GM18498 (cell line): ENCODE measurements at regions not wholly inside any gene's neighbourhood (a gene's known extent, or its start where the extent isn't known, plus 50 kb on each side); places are given as distances from the start of the nearest gene placed in this dataset.

Experiments
- ATAC-seq: cut with Tn5 transposase; IDR thresholded peaks from one replicate; pipeline ENCODE4 v1.9.1; 2021; ENCODE audit warnings: mild to moderate bottlenecking, moderate library complexity; ENCODE audit not compliant: unreplicated experiment

GRCh38 chr13:48840366-48840765 lies 135.3 kb upstream of the FNDC3A start:
- ATAC-seq = no peak

DNA sequence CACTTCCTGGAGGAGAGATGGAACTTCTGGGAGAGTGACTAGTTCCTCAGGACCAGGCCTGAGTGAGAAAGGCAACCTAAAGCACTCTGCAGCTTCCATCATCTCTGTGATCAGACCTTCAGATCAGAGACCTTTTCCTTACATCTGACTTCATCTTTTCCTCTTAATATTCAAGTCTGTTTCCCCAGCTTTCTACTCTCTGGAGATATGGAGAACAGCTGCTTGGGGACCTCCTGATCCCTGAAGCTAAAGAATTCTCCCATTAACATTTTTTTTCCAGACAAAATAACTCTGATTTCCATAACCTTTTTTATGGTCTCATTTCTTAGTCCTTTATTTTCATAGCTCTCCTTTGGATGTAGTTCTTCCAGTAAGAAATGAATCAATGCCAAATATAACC lies 133.4 kb upstream of the FNDC3A start:
- no peak for ATAC-seq

DNA sequence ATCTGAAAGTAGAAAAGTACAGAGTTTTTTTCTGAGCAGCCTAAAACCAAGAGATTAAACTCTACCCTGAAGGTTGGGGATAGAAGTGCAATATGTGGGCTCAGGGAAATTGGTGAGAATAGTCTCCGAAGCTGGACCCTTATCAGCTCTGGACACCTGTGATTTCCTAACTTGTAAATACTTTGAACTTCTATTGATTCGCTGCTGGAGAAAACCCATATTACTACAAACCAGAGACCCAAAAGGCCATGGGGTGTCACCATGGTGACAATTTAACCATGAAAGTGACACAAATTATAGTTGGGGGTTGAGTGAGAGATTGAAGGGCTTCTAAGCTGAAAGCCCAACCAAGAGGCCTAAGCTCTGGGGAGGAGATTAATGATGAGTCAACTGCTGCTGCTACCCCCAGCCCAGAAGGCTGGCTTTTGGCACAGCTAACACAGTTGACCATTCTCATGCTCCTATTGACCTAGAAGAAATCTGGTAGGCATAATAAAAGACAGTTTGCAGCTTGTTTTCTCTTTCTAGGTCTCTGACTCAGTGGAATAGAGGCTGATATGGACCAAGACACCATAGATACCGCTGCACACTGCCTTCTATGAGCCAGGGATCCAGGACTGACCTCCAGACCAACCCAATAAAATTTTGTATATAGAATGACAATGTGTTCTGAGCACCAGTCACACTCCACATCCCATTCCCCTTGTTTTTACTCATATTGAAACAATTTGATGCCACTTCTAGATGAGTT lies 131.9 kb upstream of the FNDC3A start:
- no peak for ATAC-seq

DNA sequence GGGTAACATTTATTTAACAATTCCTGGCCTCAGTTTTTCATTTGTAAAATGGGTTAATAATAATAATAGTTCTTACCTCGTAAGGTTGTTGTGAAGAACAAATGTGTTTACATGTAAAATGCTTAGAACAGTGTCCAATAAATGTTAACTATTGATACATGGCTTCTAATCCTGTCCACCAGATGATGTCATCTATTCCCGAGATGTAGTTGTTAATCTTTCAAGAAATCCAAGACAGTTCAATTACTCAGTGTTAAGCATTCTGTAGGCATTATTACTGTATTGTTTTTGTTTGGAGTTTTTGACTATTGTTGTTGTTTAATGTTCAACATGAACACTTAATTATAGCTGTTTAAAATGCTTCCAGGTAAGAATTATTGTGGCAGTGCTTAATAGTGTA lies 131.0 kb upstream of the FNDC3A start:
- no peak for ATAC-seq

GRCh38 chr13:48849515-48849914 lies 126.2 kb upstream of the FNDC3A start:
- ATAC-seq = no peak

DNA sequence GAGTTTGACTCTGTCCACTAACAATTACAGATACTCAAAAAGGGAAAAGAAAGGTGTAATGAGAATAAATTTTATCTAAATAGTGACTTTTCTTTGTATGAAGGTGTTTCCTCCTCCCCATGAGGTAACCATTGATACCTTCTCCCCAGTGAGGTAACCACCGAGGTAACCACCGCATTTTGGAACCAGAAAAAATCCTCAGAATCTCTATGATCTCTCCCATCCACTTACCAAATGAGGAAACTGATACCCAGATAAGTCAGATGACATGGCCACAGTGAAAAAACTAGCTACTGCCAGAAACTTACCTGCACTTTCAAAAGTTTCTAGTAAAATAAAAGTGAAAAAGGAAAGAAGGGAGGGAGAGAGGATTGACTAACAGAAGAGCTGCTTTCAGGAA lies 124.0 kb upstream of the FNDC3A start:
- no peak for ATAC-seq

- no peak for ATAC-seq
Observed at GRCh38 chr13:48852911-48853727, 122.6 kb upstream of the FNDC3A start.

DNA sequence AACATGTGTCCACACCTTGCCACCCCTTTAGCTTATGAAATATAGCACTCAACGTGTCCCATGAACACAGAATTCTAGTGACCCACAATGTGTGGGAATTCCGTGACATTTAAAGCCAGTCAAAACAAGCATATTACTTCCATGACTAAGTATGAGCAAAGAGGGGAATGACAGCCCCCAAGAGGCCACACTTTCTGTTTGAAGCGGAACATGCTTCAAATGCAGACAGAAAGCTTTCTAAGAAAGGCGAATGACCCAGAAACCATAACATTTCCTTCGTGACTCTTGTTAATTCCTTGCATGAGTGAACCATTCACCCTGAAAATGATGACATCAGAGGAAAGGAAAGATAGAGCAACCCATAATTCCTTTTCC lies 122.0 kb upstream of the FNDC3A start:
- no peak for ATAC-seq

DNA sequence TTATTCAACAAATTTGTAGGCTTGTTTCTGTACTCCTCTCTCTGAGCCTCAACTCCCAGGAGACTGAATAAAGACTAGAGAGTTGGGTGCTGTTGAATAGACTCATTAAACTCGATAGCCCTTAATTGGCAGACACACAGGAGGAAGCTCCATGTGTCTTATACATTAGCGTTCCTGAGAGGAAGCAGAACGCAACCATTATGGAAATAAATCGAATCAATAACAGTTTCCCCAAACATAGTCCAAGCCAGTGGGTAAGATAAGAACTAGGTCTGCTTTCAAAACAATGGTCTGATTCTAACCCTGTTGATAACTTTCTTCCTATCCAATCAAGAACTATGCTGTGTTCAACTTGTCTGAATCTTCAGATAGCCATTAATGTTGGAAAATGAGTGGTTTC lies 118.1 kb upstream of the FNDC3A start:
- ATAC-seq = no peak

GRCh38 chr13:48858122-48858902 lies 117.4 kb upstream of the FNDC3A start:
- no peak for ATAC-seq

DNA sequence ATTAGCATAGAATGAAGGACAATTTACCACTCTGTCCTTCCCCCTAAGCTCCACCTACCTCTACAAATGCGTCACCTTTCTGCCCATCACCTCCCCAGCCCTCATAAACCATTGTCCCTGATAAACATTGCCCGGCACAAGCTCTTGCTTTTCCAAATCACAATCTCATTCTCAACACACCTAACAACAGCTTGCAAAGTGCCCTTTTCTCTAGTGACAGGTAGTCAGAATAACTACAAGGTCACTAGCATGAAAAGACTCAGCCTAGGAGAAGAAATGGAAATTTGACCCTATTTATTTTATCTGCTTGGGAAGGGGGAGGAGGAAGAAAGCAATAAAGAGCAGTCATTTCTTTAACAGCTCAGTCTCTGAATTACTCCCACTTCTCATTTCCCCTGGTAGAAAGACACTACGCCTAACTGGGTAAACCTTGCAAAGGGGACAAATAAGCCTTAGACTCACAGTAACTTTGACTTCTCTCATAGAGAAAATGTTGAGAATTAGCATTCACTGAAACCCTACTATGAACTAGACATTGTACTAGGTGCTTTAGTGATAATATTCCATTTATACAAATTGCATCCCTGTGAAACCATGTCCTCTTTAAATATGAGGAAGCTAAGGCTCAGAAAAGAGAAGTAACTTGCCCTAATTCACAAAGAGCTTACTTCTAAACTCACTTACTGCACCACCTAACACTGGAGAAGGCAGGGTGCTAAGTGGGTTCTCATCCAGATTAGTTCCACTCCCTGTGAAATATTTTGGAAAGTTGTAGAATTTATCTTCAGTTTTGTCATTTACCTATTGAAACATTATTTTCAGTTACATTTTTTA lies 116.2 kb upstream of the FNDC3A start:
- ATAC-seq = no peak

GRCh38 chr13:48860364-48860763 lies 115.3 kb upstream of the FNDC3A start:
- no peak for ATAC-seq

DNA sequence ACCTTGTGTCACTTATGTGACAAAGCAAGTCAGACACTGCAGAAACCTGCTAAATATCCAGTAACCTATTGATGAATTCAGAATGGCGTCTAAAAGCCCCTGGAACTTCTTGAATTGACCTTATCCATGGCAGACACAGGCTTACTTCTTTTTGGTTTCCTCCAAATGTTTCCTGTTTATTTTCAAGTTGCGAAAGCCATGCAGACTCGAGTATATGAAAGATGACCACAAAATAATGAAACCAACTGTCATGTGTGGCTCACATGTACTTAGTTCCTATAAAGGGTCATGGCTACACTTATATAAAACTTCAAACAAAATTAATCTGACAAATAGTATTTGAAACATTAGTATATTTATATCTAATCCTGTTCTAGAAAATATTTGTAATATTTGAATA lies 113.1 kb upstream of the FNDC3A start:
- ATAC-seq = no peak

DNA sequence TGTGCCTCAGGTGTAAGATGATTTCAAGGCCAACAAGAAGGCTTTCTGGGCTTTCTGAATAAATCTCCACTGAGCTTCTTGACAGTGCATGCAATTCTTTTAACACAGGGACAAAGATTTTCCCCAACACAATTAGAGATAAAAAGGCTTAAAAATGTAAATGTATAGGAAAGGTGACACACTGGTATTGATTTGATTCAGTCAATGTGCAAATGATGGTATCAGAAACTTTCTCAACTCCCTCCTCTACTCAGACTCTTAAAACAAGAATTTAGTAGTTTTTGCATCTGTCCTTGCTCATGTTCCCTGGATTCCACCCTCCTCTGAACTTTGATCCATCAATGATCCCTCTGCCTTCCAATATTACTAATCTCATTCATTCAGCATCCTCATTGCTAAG lies 111.6 kb upstream of the FNDC3A start:
- ATAC-seq = no peak

DNA sequence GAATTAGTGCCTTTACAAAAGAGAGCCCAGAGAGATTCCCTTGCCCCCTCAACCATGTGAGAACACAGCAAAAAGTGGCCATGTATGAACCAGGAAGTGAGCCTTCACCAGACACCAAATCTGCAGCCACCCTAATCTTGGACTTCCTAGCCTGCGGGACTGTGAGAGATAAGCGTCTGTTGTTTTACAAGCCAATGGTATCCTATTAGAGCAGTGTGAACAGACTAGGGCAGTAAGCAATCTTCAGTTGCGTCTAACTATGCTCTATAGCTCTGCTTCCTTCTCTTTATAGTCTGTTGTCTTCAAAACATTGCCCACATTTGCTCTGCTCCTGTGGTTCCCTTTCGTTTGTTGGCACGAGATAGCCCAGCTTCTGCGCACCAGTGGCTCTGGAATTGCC lies 109.5 kb upstream of the FNDC3A start:
- ATAC-seq = no peak

DNA sequence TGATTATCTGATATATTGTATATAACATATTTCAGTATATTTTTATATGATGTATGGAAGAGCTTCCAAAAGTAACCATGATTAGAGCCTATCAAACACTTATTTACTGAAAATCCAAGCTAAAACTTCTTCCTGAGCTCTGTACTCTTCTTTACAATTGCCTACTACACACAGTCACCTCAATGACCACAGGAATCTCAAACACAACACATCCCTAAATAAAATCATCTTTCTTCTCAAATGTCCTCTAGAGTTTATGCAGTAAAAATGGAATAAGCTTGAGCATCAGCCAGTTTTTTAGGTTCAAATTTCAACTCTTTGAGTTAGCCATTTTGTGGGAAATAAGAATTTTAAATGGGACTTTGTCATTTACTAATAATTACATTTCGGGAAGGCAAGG lies 102.6 kb upstream of the FNDC3A start:
- ATAC-seq = no peak

DNA sequence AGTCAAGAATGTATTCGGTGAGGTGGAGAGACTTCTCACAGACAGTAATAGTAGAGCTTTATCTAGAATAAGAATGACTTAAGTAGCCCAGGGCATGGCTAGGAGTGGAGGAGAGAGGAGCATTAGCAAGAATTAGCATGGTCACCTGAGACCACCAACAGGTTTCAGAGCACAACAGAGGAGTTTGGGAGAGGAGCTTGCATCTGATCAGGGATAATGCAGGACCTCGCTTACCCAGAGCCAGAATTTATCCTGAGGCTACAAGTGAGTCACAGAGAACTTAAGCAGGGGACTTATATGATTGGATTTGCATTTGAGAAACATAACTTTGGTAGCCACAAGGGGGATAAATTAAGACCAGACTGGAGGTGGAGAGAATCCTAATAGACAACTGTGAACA lies 102.1 kb upstream of the FNDC3A start:
- no peak for ATAC-seq

- ATAC-seq = no peak
Observed at GRCh38 chr13:48874165-48874564, 101.5 kb upstream of the FNDC3A start.

DNA sequence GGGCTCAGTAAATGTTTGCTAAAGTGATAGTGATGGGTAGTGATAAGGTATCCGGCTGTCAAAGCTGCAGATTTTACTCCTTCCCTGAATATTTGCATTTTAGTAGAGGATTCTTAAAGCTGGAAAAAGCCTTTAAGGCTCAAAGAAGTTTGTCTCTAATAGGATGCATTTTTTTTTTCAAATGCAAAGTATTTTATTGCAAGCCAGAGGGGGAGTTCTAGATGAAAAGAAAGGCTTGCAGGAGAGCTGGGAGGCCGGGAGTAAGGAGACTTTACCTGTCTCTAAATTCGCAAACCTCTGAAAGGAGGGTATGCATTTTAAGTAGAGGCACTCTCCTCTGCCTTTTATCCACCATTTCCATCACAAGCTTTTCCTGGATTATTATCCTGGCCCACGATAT lies 100.7 kb upstream of the FNDC3A start:
- ATAC-seq = no peak

DNA sequence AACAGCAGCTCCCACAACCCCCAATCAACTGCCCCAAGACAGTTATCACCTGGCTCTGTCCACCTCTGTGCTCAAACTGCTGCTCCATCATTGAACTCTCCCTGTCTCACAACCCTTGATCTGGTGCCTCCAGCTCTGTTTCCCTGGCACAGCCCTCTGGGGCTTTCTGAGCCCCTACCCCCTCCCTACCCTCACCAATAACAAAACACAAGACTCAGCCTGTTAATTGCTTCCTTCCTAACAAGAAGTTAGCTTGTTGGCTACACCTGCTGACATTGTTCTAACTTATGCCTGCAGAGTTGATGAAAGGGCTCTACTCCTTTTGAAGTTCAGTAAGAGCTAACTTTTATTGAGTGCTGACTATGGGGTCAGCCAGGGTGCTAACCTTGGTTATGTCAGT lies 99.4 kb upstream of the FNDC3A start:
- ATAC-seq = no peak

DNA sequence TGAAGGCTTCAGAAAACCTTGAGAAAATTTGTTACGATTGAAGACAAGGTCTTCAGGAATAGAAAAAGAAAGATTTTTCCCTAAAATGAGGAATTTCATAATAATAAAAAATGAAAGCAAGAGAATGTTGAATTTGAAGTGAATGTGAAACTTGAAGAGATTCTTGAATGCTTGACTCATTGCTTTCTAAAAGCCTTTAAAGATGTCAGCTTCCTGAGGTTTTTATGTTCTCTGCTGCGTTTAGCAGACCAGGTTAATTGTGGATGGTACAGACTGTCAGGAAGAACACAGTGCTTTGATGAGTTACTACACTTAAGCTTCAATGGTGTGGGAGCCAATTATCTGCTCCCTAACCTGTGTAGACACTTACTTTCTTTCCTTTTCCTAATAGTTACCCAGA lies 96.3 kb upstream of the FNDC3A start:
- no peak for ATAC-seq
